ENCODE measurements at regions not wholly inside any gene's neighbourhood (a gene's known extent, or its start where the extent isn't known, plus 50 kb on each side); places are given as distances from the start of the nearest gene placed in this dataset.

- TF ChIP-seq, protein P1, sequence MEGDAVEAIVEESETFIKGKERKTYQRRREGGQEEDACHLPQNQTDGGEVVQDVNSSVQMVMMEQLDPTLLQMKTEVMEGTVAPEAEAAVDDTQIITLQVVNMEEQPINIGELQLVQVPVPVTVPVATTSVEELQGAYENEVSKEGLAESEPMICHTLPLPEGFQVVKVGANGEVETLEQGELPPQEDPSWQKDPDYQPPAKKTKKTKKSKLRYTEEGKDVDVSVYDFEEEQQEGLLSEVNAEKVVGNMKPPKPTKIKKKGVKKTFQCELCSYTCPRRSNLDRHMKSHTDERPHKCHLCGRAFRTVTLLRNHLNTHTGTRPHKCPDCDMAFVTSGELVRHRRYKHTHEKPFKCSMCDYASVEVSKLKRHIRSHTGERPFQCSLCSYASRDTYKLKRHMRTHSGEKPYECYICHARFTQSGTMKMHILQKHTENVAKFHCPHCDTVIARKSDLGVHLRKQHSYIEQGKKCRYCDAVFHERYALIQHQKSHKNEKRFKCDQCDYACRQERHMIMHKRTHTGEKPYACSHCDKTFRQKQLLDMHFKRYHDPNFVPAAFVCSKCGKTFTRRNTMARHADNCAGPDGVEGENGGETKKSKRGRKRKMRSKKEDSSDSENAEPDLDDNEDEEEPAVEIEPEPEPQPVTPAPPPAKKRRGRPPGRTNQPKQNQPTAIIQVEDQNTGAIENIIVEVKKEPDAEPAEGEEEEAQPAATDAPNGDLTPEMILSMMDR (IDR thresholded peaks at IDR 0.05) = no peak
- no peak for TF ChIP-seq EP300 (IDR thresholded peaks at IDR 0.05)
Observed at GRCh38 chr4:33176566-33176965, 2456.4 kb downstream of the PCDH7 start.
